ENCODE measurements at regions not wholly inside any gene's neighbourhood (a gene's known extent, or its start where the extent isn't known, plus 50 kb on each side); places are given as distances from the start of the nearest gene placed in this dataset.
"Not testable (repeated sequence)": the region's sequence is repeated elsewhere in the genome, so short reads cannot be mapped to it uniquely, and the experiment has no call there.

DNA sequence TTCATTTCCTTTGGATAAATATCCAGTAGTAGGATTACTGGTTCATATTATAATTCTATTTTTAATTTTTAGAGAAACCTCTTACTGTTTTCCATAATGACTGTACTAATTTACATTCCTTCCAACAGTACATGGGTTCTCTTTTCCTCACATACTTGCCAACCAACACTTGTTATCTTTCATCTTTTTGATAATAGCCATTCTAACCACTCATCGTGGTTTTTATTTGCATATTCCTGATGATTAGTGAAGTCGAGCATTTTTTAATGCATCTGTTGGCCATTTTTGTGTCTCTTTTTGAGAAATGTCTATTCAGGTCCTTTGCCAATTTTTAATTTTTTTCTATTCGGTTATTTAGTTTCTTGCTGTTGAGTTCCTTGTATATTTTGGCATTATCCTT, 457.7 kb upstream of the PDE3A start:
- H3K4me3 Mint-ChIP-seq, result no peak overlapping the region
- H3K36me3 Mint-ChIP-seq (ENCODE audit: low read depth), result no peaks in the 10 kb centered on the region
- H3K27ac Mint-ChIP-seq, result no peak overlapping the region
- no peak for DNase-seq
- H3K27me3 Mint-ChIP-seq, result no peaks in the 10 kb centered on the region
- H3K9me3 Mint-ChIP-seq, result no peaks in the 10 kb centered on the region
- intact Hi-C loops (cut with micrococcal nuclease), result no loop called here
- H3K4me1 Mint-ChIP-seq, result no peaks in the 10 kb centered on the region

DNA sequence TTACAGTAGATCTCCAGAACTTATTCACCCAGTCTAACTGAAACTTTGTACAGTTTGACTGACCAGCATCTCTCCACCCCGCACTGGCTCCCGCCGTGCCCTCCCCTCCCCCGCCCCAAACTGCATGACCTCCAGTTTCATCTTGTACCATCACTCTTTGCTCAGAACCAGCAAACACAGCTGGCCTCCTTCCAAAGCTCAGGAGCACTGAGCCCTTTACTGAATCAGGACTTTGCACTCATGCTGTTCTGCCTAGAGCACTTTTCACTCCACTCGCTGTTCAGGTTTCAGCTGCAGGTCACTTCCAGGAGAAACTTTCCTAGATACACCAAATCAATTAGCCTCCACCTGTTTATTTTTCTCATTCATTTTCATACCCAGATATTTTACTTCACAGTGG, 455.3 kb upstream of the PDE3A start:
- H3K36me3 Mint-ChIP-seq (ENCODE audit: low read depth), result no peaks in the 10 kb centered on the region
- no peaks in the 10 kb centered on the region for H3K9me3 Mint-ChIP-seq
- no peaks in the 10 kb centered on the region for H3K4me1 Mint-ChIP-seq
- no peak for DNase-seq
- H3K27ac Mint-ChIP-seq, result no peak overlapping the region
- intact Hi-C loops (cut with micrococcal nuclease), result no loop called here
- no peaks in the 10 kb centered on the region for H3K27me3 Mint-ChIP-seq
- H3K4me3 Mint-ChIP-seq, result no peak overlapping the region

DNA sequence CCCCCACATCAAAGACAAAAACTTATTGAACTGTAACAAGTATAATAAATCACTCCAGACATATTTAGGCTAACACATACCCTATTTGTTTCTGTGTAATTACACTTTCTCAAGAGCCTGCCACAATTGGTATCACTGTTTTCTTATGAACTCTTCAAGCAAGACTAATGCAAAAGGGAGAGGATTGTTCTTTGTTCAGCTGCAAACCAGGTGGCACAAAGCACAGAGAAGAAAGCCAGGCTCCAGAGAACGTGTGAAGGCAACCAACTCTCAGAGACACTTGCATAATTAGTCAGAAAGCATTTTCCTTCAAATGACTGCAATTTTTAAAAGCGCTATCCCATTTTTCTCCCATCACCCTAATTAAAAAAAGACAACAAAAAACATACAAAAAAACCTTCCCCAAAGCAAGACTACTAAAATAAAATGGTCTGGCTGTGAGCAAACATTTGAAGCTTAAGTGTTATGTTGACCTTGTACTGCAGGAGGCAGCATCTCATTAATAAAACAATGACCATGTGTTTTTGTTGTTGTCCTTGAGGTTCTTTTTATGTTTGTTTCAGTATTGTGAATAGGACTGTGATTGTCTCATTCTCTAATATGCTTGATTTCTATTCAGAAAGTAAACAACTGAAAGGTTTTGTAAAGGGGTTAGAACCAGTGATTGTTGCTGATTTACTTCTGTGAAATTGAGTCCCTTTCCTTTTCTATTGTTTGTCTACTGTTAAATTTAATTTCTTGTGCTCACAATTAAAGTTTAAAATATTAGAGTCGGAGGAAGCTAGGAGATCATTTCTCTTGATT, 452.7 kb upstream of the PDE3A start:
- no peaks in the 10 kb centered on the region for H3K9me3 Mint-ChIP-seq
- H3K4me1 Mint-ChIP-seq, result no peaks in the 10 kb centered on the region
- H3K36me3 Mint-ChIP-seq (ENCODE audit: low read depth), result no peaks in the 10 kb centered on the region

DNA sequence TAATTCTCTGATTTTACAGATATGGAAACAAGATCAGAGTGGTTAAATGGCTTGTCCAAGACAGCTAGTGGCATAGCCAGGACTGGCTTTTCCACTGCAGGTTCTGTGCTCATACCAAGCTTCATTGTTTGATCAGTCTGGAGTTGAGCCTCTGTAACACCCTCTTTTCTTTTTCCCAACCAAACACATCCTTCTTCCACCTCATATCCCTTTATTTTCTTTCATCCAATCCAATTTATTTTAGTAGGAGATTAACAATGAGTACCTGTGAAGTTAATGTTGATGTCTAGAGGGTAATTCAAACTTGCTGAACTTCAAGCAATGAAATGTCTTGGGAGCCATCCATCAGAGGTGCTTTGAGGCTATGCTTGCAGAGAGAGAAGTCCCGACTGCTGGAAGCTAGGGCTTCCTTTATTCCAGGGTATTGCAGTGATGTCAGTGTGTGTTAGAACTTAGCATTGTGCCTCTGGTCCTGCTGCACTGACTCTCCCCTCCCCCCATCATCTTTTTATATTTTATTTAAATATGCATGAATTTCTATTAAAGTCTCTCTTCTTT, 452.1 kb upstream of the PDE3A start:
- no peaks in the 10 kb centered on the region for H3K9me3 Mint-ChIP-seq
- H3K4me3 Mint-ChIP-seq, result no peak overlapping the region
- no peak for DNase-seq
- no peaks in the 10 kb centered on the region for H3K27me3 Mint-ChIP-seq
- H3K36me3 Mint-ChIP-seq (ENCODE audit: low read depth), result no peaks in the 10 kb centered on the region
- intact Hi-C loops (cut with micrococcal nuclease), result no loop called here
- no peaks in the 10 kb centered on the region for H3K4me1 Mint-ChIP-seq
- H3K27ac Mint-ChIP-seq, result no peak overlapping the region

More for the DNA sequence above, 452.7 kb upstream of the PDE3A start:
- H3K27me3 Mint-ChIP-seq, result no peaks in the 10 kb centered on the region
- no peak for DNase-seq
- intact Hi-C loops (cut with micrococcal nuclease), result no loop called here
- H3K4me3 Mint-ChIP-seq, result no peak overlapping the region
- no peak overlapping the region for H3K27ac Mint-ChIP-seq

DNA sequence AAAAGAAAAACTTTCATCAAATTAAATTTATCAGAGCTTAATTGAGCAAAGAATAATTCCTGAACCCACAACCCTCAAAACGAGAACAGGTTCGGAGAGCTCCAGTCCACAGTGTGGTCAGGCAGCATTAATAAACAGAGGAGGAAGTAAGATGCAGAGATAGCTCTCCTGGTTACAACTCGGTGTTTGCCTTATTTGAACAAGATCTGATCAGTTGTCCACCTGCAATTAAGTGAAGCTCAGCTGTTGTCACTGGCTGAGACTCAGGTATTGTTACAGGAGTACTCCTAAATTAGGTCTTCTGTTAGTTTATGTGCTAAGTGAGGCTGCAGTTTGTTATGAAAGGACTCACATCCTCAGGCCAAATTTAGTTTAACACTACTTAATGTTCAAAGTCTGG, 451.4 kb upstream of the PDE3A start:
- no peak overlapping the region for H3K27ac Mint-ChIP-seq
- no peaks in the 10 kb centered on the region for H3K36me3 Mint-ChIP-seq (ENCODE audit: low read depth)
- no peaks in the 10 kb centered on the region for H3K27me3 Mint-ChIP-seq
- DNase-seq, result no peak
- intact Hi-C loops (cut with micrococcal nuclease), result no loop called here
- no peaks in the 10 kb centered on the region for H3K9me3 Mint-ChIP-seq
- no peak overlapping the region for H3K4me3 Mint-ChIP-seq
- H3K4me1 Mint-ChIP-seq, result no peaks in the 10 kb centered on the region

DNA sequence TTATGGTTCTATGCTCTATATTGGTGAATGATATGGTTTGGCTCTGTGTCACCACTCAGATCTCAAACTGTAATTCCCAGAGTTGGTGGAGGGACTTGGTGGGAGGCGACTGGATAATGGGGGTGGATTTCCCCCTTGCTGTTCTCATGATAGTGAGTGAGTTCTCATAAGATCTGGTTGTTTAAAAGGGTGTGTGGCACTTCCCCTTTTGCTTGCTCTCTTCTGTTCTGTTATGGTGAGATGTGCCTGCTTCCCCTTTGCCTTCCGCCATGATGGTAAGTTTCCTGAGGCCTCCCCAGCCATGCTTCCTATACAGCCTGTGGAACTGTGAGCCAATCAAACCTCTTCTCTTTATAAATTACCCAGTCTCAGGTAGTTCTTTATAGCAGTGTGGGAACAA, 446.6 kb upstream of the PDE3A start:
- H3K27me3 Mint-ChIP-seq; H3K4me3 Mint-ChIP-seq; H3K4me1 Mint-ChIP-seq; H3K9me3 Mint-ChIP-seq; DNase-seq; intact Hi-C loops (cut with micrococcal nuclease); H3K27ac Mint-ChIP-seq; H3K36me3 Mint-ChIP-seq (ENCODE audit: low read depth): not testable (repeated sequence)

DNA sequence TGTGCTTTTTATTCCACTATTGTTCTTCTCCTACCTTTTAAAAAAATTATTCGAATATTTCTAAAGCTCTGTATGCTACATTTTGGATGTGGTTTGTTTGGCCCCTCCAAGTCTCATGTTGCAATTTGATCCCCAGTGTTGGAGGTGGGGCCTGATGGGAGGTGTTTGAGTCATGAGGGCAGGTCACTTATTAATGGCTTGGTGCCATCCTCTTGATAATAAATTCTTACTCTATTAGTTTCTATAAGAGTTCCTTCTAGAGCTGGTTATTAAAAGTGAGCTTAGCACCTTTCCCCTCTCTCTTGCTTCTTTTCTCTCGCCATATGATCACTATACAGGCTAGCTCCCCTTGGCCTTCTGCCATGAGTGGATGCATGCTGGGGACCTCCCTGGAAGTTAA, 445.6 kb upstream of the PDE3A start:
- DNase-seq, result no peak
- H3K27ac Mint-ChIP-seq, result no peak overlapping the region
- intact Hi-C loops (cut with micrococcal nuclease), result no loop called here
- no peaks in the 10 kb centered on the region for H3K27me3 Mint-ChIP-seq
- H3K36me3 Mint-ChIP-seq (ENCODE audit: low read depth), result no peaks in the 10 kb centered on the region
- no peaks in the 10 kb centered on the region for H3K4me1 Mint-ChIP-seq
- no peaks in the 10 kb centered on the region for H3K9me3 Mint-ChIP-seq
- no peak overlapping the region for H3K4me3 Mint-ChIP-seq

DNA sequence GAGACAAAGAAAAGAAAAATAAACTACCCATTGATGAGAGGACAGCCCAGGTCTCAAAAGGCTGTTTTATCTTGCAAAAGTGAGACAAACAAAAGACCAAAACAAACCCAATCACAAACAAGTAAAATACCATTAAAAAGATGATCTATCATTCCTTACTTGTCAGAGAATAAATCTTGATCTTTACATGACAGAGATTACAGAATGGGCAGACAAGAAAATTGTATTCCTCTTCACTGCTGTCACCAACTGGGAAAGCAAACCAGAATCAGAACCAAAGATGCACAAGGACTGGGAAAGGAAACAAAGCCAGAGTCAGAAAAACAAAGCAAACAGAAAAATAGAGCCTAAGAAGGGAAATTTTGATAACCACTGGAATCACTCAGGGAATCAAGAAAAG, 444.0 kb upstream of the PDE3A start:
- no peaks in the 10 kb centered on the region for H3K27me3 Mint-ChIP-seq
- no peaks in the 10 kb centered on the region for H3K36me3 Mint-ChIP-seq (ENCODE audit: low read depth)
- intact Hi-C loops (cut with micrococcal nuclease), result no loop called here
- no peaks in the 10 kb centered on the region for H3K9me3 Mint-ChIP-seq
- H3K4me1 Mint-ChIP-seq, result no peaks in the 10 kb centered on the region
- H3K4me3 Mint-ChIP-seq, result no peak overlapping the region
- no peak for DNase-seq
- H3K27ac Mint-ChIP-seq, result no peak overlapping the region

DNA sequence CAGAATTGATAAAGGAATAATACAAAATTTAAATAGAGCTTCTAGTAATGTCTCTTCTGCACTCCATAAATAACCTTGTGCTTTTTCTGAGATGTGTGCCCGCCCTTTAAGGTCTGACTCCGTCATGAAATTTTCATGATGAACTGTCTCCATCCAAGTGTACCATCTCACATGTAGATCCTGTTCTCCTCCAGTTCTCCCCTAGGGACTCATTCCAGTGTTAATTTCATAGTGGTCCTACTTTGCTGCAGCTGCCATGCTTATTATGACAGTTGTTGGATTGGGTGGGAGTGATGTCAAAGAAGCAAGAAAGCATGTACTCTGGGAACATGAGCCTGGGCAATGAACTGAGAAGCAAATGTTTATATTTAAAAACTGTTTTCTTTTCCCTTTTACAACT, 442.5 kb upstream of the PDE3A start:
- H3K27ac Mint-ChIP-seq, result no peak overlapping the region
- no peaks in the 10 kb centered on the region for H3K27me3 Mint-ChIP-seq

DNA sequence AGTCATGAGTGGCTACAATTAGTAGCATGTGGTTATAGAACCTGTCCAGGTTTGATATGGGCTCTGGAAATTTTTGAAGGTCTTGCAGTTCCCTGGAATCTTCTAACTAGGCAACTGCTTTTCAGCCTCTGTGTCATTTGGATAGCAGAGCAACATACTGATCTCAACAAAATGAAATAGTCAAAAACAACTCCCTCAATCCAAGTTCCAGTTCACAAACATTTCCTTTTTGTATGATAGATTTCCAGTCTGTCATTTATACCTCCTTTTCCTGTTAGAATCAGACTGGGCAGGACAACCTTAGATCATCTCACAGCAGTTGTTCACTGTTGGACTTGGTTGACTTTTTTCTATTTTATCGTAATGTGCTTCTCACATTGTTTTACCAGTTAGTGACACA, 442.1 kb upstream of the PDE3A start:
- Mint-ChIP-seq H3K4me3 (no peak overlapping the region), H3K9me3 (no peaks in the 10 kb centered on the region), H3K27me3 (no peaks in the 10 kb centered on the region), H3K36me3 (ENCODE audit: low read depth) (no peaks in the 10 kb centered on the region), H3K27ac (no peak overlapping the region), H3K4me1 (no peaks in the 10 kb centered on the region)
- intact Hi-C loops (cut with micrococcal nuclease), result no loop called here
- DNase-seq, result no peak

More for the DNA sequence above, 442.5 kb upstream of the PDE3A start:
- intact Hi-C loops (cut with micrococcal nuclease), result no loop called here
- H3K36me3 Mint-ChIP-seq (ENCODE audit: low read depth), result no peaks in the 10 kb centered on the region
- no peak overlapping the region for H3K4me3 Mint-ChIP-seq
- no peak for DNase-seq
- no peaks in the 10 kb centered on the region for H3K9me3 Mint-ChIP-seq
- no peaks in the 10 kb centered on the region for H3K4me1 Mint-ChIP-seq

DNA sequence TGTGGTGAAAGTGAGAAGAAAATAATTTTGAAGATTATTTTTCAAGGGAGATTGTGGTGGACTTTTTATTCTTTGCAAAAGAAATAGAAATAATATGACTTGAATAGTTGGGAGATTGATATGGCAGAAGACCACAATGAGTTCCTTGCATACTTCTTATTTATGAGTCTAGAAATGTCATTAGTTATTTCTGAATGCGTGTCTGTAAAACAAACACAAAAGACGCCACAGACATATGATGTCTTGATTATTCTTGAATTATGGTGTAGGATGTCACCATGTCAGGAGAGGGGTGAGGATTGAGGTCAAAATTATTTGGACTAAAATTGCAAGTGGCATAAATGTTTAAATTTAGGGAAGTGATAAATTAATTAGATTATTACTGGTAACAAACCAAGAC, 440.7 kb upstream of the PDE3A start:
- H3K4me3 Mint-ChIP-seq, result no peak overlapping the region
- H3K4me1 Mint-ChIP-seq, result no peaks in the 10 kb centered on the region
- H3K27ac Mint-ChIP-seq, result no peak overlapping the region
- intact Hi-C loops (cut with micrococcal nuclease), result no loop called here
- DNase-seq, result no peak
- no peaks in the 10 kb centered on the region for H3K27me3 Mint-ChIP-seq
- no peaks in the 10 kb centered on the region for H3K36me3 Mint-ChIP-seq (ENCODE audit: low read depth)
- no peaks in the 10 kb centered on the region for H3K9me3 Mint-ChIP-seq

DNA sequence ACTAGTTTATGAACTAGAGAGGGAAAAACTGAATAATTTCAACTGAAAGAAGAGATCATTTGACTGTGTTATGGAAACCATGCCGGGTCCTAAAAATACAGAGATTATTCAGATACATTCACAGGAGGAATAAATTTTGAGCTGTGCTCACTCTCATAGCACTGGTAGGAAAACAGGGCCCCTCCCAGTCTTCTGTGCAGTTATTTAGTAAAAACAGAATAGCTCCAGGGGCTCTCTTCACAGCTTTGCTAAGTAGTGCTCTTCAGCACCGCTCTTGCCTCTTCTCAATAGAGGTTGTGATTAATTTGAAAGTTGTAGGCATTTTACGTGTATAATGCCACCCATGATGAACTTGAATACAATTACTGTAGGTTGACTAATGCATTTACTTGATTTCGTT, 435.9 kb upstream of the PDE3A start:
- Mint-ChIP-seq H3K9me3 (no peaks in the 10 kb centered on the region), H3K27ac (no peak overlapping the region), H3K4me1 (no peaks in the 10 kb centered on the region), H3K27me3 (no peaks in the 10 kb centered on the region), H3K36me3 (ENCODE audit: low read depth) (no peaks in the 10 kb centered on the region), H3K4me3 (no peak overlapping the region)
- intact Hi-C loops (cut with micrococcal nuclease), result no loop called here
- DNase-seq, result no peak

DNA sequence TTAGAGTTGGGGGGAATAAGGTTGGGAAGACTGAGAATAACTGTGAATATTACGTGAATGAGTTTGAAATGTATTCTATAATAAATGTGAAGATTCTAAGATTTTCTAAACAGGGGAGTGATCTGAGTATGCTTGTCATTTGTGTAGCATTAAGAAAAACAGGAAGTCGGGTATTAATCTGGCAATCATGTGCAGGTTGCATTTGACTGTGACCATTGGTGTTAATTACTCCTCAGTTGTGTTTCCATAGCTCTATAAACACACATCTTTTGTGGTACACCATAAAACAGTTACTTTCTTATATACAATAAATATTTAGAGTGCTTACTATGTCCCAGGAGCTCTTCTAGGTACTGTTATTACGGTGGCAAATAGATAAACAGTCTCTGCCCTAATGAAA, 434.4 kb upstream of the PDE3A start:
- Mint-ChIP-seq H3K36me3 (ENCODE audit: low read depth) (no peaks in the 10 kb centered on the region), H3K27ac (no peak overlapping the region), H3K27me3 (no peaks in the 10 kb centered on the region), H3K9me3 (no peaks in the 10 kb centered on the region), H3K4me1 (no peaks in the 10 kb centered on the region), H3K4me3 (no peak overlapping the region)
- DNase-seq, result no peak
- intact Hi-C loops (cut with micrococcal nuclease), result no loop called here

DNA sequence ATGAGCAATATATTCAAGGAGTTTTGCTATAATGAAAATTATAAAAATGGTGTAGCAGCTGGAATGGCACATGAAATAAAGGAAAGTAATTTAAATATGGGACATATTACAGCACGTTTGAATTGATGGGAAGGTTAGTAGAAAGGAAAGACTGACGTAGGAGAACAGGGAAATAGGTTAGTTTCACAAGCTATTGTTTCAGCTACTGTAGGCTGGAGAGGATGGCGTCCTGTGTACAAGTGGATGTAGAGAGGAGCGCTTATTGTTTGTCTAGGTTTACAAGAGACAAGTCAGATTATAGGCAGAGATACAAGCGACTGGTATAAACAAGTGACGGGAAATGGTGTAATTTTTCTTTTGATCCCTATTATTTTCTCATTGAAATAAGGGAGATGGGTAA, 431.2 kb upstream of the PDE3A start:
- no peak for DNase-seq
- Mint-ChIP-seq H3K4me3 (no peak overlapping the region), H3K36me3 (ENCODE audit: low read depth) (no peaks in the 10 kb centered on the region), H3K4me1 (no peaks in the 10 kb centered on the region), H3K27ac (no peak overlapping the region), H3K9me3 (no peaks in the 10 kb centered on the region), H3K27me3 (no peaks in the 10 kb centered on the region)
- intact Hi-C loops (cut with micrococcal nuclease), result no loop called here

DNA sequence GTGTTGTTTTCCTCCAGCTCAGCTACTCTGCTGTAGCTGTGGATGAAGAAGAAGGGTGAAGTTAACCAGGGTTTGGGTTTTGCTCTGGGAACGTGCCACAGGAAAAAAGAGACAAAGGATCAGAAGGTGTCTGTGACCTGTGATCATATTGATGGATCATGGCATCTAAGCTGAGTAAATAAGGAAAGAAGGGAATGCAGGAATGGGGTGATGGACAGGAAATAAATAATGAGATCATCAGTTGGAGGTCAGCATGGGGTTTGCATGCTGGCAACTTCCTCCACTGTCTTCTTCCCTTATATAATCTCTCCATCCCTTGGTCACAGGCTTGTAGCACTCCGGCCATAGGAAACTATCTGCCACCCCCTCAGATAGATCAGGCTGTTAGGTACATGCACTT, 430.3 kb upstream of the PDE3A start:
- no peak overlapping the region for H3K27ac Mint-ChIP-seq
- peak; percentile 32 for DNase-seq
- no peaks in the 10 kb centered on the region for H3K9me3 Mint-ChIP-seq
- H3K4me1 Mint-ChIP-seq, result no peaks in the 10 kb centered on the region
- no peak overlapping the region for H3K4me3 Mint-ChIP-seq
- intact Hi-C loops (cut with micrococcal nuclease), result no loop called here
- no peaks in the 10 kb centered on the region for H3K27me3 Mint-ChIP-seq
- H3K36me3 Mint-ChIP-seq (ENCODE audit: low read depth), result no peaks in the 10 kb centered on the region
